GM10248 (cell line): ENCODE measurements at regions not wholly inside any gene's neighbourhood (a gene's known extent, or its start where the extent isn't known, plus 50 kb on each side); places are given as distances from the start of the nearest gene placed in this dataset.

ENCODE experiments used
- CTCF ChIA-PET: fragments of 300-600 bp; sonication (Branson Sonifier 250); formaldehyde crosslinking; extraction: SDS; loops from one replicate; lab custom pipeline; 2021; ENCODE audit warnings: antibody characterized with exemption; lab: Yijun Ruan, JAX
- POLR2A ChIA-PET: fragments of 350-650 bp; sonication (Branson Sonifier 250); formaldehyde crosslinking; extraction: SDS; loops from one replicate; lab custom pipeline; 2020; ENCODE audit warnings: antibody characterized with exemption; lab: Yijun Ruan, JAX
- DNase-seq: peaks from one replicate; pipeline ENCODE4 v3.0.0; 2012; ENCODE audit errors: extremely low spot score
- TF ChIP-seq, protein P1 (sequence below): IDR thresholded peaks from 2 replicates; pipeline ENCODE4 v1.5.1; 2012; ENCODE audit warnings: mild to moderate bottlenecking, low read depth; ENCODE audit errors: extremely low read depth, missing control alignments, control extremely low read depth

DNA sequence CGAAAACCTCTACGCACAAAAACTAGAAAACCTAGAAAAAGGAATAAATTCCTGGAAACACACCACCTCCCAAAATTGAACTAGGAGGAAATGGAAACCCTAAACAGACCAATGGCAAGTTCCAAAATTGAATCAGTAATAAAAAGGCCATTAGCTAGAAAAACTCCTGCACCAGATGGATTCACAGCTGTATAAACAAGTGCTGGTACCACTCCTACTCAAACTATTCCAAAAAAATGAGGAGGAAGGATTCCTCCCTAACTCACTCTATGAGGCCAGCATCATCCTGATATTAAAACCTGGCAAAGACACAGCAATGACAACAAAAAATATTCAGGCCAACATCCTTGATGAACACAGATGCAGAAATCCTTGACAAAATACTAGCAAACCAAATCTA is 228.2 kb downstream of the CHRM2 start:
- no peak for DNase-seq
- TF ChIP-seq, protein P1, sequence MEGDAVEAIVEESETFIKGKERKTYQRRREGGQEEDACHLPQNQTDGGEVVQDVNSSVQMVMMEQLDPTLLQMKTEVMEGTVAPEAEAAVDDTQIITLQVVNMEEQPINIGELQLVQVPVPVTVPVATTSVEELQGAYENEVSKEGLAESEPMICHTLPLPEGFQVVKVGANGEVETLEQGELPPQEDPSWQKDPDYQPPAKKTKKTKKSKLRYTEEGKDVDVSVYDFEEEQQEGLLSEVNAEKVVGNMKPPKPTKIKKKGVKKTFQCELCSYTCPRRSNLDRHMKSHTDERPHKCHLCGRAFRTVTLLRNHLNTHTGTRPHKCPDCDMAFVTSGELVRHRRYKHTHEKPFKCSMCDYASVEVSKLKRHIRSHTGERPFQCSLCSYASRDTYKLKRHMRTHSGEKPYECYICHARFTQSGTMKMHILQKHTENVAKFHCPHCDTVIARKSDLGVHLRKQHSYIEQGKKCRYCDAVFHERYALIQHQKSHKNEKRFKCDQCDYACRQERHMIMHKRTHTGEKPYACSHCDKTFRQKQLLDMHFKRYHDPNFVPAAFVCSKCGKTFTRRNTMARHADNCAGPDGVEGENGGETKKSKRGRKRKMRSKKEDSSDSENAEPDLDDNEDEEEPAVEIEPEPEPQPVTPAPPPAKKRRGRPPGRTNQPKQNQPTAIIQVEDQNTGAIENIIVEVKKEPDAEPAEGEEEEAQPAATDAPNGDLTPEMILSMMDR: no peak
- ChIA-PET CTCF (no interaction called here), POLR2A (no interaction called here)

DNA sequence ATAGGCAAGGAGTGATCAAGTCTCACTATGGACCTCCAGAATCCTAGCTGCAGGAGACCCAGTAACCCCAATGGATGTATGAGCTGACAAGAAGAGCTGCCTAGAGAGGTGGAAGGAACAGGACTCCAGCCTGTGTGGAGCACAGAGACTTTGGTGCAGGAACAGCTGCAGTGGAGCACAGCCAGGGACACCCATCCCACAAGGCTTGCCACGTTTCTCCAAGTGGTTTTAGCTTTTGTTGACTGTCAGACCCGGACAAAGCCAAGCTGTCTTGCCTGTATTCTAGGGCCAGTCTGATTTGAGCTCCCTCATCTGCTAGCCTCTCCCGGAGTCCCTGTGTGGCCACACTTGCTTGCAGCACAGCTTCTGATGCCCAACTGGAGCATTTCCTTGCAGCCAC is 224.7 kb downstream of the CHRM2 start:
- POLR2A ChIA-PET: no interaction called here
- TF ChIP-seq, protein P1: no peak
- CTCF ChIA-PET: interaction anchor here (0.7 to 1.1 kb wide), 2 partner anchors 8 to 9 kb away, joined by 3 to 4 read pairs; no protein-coding TSS in a partner anchor
- no peak for DNase-seq

DNA sequence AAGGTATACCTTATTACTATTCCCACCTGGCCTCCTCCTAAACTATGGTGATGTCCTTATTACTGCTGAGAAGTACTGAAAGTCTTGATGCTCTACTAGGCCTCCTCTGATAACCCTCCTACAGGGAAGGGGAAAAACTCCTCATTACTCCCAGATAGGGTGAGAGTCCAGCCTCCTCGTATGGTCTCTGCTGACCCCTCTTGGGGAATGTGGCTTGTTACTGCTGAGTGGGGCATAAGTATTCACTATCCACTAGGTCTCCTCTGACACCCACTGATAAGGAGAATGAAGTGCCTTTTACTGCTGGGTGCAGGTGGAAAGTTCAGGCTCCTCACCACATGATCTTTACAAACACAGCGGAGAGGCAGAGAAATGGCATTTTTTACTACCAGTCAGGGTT is 222.9 kb downstream of the CHRM2 start:
- DNase-seq: no peak
- TF ChIP-seq, protein P1: no peak
- ChIA-PET POLR2A (no interaction called here), CTCF (no interaction called here)

DNA sequence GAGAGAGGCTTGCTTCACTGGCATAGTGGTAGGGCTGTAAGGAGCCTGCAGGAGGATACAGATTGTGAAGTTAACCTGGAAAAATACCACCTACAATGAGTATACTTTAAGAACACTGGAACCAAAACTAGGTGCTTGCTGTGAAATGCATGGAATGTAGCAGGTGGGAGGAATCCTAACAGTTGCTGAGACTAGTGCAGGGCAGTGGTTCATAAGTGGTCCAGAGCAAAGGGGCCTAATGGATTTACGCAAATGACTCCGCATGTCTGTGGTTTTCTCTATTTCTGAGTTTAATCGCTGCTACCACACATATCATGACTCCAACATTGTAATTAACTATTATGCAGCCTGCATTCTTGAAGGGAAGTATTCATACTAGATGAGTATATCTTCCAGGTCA is 218.4 kb downstream of the CHRM2 start:
- TF ChIP-seq, protein P1: no peak
- CTCF ChIA-PET: no interaction called here
- DNase-seq: no peak
- POLR2A ChIA-PET: no interaction called here

DNA sequence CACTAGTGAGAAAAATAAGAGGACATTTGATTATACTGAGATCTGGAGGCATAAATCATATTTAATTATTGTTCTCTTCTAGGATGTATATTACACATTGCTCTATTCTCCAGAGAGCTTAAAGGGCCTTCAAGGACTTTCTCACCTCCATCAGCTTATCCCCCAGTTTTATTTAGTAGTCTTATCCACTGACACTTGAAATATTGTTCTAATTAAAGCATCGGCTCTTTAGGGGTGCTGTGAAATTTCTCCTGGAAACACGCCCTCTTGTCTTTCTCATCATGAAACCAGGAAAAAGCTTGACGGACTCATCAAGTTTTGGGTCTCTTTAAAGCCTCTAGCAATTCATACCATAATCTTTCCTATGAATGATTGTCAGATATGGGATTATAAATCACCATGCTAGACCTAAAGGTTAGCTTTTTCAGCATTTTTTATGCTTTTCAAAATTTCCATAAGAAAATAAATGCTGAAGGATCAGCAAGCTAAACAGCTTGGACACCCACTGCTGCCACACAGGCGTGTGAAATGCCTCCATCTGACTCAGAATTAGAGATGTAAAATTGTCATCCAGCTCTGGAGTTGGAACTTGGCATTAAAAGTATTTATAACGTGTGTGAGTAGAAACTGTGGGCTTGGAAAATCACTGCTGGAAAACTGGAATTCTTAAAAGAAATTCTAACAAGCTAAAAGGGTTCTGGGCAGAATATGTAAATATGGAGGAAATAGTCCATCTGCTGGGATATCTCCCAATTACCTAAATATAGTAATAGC is 216.3 kb downstream of the CHRM2 start:
- TF ChIP-seq, protein P1: no peak
- POLR2A ChIA-PET: no interaction called here
- DNase-seq: no peak
- CTCF ChIA-PET: interaction anchor here (0.8 to 1.3 kb wide), 6 partner anchors 9 to 20 kb away, joined by 3 to 5 read pairs (median 4); no protein-coding TSS in a partner anchor

DNA sequence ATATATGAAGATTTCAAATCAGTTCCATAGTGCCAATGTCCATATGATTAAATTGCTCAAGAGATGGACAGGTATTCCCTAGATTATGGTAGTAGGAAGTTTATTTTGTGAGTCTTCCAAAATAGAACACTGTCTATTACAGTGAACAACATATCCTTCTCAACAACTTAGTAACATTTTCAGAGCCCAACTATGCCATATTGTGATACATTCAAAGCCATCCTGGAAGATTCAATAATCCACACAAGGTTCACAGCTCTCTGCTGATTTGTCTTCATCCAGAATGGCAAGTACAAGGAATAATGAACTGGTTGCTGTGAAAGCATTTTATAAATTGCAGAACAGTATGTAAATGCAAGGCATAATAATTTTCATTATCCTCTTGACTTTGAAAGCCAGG is 213.9 kb downstream of the CHRM2 start:
- CTCF ChIA-PET: interaction anchor here (1.5 kb wide), 1 partner anchor 18 kb away, joined by 4 read pairs; no protein-coding TSS in a partner anchor
- TF ChIP-seq, protein P1: no peak
- DNase-seq: no peak
- POLR2A ChIA-PET: no interaction called here
